HG03457 (cell line): ENCODE measurements at regions not wholly inside any gene's neighbourhood (a gene's known extent, or its start where the extent isn't known, plus 50 kb on each side); places are given as distances from the start of the nearest gene placed in this dataset.

ENCODE experiments used
- ATAC-seq: cut with Tn5 transposase; IDR thresholded peaks from one replicate; pipeline ENCODE4 v1.9.1; 2021; ENCODE audit warnings: moderate number of reproducible peaks; ENCODE audit not compliant: unreplicated experiment

DNA sequence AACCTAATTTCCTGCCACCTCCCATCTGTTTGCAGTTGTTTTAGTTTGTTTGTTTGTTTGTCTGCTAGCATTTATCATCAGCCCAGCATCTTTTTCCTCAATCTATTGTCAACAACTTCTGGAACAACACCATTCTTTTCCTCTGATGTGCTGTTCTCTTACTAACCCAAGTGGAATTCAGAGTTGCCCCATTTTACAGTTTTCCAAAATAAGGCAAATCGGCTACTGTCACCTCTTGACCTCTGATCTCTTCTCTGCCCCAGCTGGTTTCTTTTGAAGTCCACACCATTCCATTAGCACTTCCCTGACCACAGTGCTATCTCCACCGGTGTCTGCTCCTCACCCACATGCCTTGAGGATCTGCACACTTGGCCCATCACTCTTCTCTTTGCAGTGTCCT, 102.4 kb downstream of the EFNB2 start:
- ATAC-seq, result no peak

- no peak for ATAC-seq
Observed at GRCh38 chr13:106432636-106433035, 102.8 kb downstream of the EFNB2 start.

- ATAC-seq, result no peak
Observed at GRCh38 chr13:106426909-106427308, 108.6 kb downstream of the EFNB2 start.

DNA sequence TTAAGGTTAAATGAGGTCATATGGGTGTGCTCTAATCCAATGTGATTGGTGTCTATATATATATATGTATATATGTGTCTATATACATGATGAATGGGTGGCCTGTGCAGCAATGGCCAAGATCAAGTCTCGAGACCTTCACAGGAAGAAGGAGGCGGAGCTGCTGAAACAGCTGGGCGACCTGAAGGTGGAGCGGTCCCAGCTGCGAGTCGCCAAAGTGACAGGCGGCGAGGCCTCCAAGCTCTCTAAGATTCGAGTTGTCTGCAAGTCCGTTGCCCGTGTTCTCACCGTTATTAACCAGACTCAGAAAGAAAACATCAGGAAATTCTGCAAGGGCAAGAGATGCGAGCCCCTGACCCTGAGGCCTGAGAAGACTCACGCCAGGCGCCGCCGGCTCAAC, 109.8 kb downstream of the EFNB2 start:
- no peak for ATAC-seq

DNA sequence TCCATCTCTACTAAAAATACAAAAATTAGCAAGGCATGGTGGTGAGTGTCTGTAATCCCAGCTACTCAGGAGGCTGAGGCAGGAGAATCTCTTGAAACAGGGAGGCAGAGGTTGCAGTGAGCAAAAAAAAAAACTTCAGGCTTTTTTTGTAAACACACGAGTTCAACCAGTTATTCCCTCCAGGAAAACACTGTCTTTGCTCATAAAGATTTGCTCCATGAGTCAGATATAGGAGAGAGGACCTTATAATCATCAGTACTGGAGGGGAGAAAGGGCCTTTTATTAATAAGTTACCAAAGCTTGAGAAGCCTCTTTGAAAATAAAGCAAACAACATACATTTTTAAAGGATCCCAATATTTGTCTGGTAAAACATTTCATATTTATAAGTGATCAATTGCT, 110.7 kb downstream of the EFNB2 start:
- no peak for ATAC-seq

DNA sequence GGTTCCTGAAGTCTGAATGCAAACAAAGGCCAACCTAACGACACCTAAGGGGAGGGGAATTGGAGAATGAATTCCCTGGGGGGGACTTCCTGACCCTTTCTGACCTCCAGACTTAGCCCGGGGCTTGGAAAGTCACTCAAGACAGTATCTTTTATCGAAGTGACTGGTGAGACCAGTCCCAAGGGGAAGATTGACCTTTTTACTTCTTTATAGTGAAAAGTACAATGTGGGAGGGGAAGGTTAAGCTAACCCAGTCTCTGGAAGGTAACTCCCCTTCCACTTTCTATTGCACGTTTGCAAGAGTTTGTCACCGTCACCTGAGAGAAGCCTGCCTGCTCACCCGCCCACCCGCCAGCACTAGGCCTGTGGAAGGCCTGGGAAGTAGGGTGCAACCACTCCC, 111.9 kb downstream of the EFNB2 start:
- ATAC-seq, result no peak

DNA sequence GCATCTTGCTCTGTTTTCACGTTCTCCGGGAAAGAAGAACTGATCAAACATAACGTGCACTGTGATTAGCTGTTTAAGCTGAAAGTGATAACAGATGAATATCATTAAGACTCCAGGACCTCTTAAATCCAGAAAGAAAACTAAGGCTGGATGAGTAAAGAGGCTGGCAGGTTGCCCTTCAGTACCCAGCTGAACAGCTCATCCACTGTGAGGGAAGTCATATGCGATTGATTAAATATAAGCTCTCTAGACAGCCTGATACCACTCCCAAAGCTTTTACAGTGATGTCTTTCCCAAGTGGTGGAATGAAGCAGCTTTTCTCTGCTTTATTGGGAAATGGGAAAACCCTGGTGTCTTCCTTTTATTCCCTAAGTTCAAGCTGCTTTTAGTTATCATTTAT, 116.9 kb downstream of the EFNB2 start:
- no peak for ATAC-seq

- no peak for ATAC-seq
Observed at GRCh38 chr13:106417467-106418110, 117.9 kb downstream of the EFNB2 start.

DNA sequence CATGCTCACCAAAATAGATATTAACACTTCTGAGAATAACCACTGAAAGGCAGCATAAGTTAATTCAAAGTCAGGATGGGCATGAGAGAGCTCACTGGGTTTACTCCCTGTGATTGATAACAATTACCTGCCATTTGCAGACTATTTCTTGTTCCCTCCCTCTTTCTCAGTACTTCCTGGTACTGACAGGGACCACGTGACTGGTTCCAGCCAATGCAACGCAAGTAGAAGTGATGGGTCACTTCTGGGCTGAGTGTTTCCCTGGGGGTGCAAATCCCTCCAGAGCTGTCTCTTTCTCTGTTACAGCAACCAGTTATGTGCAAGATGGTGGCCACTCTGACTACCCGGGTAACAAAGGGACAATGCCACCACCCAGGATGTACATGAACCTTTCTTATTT, 118.8 kb downstream of the EFNB2 start:
- no peak for ATAC-seq

DNA sequence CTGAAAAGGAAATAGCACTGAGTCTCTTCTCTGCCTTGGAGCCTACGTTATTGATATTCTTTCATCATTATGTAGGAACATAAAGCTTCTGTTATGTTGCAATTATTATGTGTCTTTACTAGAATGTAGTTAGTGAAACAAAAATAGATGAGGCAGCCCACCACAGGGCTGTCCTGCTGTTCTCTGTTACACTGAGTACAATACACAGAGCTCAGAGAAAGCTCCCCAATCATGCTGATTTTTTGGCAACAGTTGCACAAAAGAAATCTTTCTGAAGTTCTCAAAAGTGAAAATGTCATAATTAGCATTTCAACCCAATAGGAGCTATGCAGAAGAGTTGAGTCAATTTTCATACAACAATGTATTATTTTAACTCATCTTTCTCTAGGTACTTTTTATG, 119.5 kb downstream of the EFNB2 start:
- ATAC-seq, result no peak

DNA sequence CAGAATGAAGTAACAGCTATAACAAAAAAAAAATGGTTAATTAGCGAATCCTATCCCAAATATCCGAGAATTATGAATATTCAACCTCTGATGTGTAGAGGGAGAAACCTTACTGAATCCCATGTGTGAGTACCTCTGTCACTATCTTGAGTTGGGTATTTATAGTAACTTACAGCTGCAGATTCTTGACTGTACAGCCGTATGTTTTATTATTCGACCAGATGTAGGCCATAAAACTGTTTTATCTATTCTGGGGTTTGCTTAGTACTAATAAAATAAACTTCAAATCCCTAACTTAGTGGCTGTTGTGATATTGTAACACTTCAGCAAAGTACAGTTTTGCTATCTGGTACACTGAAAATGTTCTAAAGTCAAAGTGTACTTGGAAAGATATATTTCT, 120.0 kb downstream of the EFNB2 start:
- ATAC-seq, result no peak

DNA sequence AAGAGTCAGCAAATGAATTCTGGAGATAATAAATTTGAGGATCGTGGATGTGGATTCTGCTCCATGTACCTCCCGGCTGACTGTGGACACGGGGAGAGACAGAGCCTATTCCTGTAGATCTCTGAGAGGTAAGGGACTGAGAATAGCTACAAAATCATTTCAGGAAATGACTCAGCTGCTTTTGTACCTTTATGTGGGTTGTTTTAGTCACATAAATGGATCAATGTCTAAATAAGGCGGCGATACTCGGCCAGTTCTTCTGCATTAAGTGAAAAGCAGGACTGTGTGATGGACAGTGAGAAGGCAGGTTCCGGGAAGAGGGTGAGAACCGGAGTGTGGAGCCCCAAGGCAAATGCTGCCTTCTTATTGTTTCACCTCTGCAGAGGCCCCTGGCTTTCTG, 128.1 kb downstream of the EFNB2 start:
- no peak for ATAC-seq

- ATAC-seq, result no peak
Observed at GRCh38 chr13:106405731-106406130, 129.7 kb downstream of the EFNB2 start.

DNA sequence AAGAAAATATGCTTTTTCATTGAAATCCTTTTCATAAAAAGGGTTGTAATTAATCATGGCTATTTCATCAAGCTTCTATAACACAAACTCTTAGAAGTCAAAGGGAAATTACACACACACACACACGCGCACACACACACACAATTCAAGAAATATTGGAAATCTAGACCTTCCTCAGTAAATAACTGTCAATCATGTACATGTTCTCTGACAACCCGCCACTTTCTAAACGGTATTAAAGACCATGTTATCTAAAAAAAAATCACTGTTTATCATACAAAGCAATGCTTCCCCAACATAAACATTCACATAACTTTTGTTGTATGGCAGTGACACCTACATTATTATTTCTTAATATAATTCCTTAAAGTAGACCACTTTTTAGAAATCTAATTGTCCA, 132.2 kb downstream of the EFNB2 start:
- no peak for ATAC-seq

DNA sequence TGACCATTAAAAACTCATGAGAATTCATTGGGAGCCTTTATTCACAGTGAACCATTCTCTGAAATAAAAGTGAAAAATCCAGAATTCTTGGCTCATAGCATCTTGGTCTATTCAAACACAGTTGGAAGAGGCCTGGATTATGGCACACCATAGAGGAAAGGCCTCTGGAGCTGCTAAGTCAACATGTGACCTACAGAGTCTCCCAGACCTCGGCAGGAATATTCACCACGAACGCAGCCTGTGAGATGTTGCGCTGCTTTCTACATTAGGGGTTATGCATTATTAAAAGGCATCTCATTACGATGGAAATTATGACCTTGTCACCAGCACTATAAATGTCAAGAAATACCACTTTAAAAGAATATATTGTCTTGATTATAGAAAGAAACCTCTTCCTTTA, 132.6 kb downstream of the EFNB2 start:
- ATAC-seq, result no peak

- no peak for ATAC-seq
Observed at GRCh38 chr13:106401081-106401480, 134.4 kb downstream of the EFNB2 start.

DNA sequence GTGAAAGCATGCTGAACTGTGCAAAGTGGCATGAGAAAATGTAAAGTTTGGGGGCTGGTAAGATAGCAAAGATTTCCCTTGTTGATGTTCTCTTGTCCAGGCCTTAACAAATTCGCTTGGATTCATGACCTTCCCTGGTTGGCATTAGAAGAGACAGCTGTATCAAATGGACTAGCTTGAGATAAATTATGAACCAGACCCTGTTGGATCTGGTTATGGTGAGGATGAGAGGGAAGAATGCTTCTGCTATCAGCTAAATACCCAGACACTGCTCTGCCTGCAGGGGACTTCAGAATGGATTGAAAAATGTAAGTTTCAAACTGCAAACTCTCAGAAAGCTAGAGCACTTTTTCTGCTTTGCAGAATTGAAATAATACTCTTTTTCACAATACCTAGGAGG, 135.2 kb downstream of the EFNB2 start:
- no peak for ATAC-seq

DNA sequence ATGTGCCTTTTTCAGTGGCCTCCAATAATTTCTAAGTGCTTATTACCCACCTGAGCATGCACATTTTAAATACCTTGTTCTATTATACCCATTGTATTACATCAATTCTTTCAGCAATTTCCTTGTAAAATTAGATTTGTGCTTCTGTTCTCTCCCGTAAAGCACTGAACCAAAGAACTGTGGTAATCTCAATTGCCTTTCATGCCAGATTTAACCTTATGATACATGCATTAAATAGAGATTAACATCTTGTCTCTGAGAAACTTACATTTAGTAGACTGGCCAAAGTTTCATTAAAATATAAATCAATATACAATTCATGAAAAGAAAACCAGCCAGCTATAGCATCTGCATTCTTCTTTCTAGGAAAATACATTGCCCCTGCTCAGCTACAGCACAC, 137.2 kb downstream of the EFNB2 start:
- ATAC-seq, result no peak

- no peak for ATAC-seq
Observed at GRCh38 chr13:106393776-106394175, 141.7 kb downstream of the EFNB2 start.

- no peak for ATAC-seq
Observed at GRCh38 chr13:106391681-106392080, 143.8 kb downstream of the EFNB2 start.

- ATAC-seq, result no peak
Observed at GRCh38 chr13:106391271-106391670, 144.2 kb downstream of the EFNB2 start.

GRCh38 chr13:106390367-106390766, 145.1 kb downstream of the EFNB2 start:
- no peak for ATAC-seq

GRCh38 chr13:106385654-106386053, 149.8 kb downstream of the EFNB2 start:
- no peak for ATAC-seq

DNA sequence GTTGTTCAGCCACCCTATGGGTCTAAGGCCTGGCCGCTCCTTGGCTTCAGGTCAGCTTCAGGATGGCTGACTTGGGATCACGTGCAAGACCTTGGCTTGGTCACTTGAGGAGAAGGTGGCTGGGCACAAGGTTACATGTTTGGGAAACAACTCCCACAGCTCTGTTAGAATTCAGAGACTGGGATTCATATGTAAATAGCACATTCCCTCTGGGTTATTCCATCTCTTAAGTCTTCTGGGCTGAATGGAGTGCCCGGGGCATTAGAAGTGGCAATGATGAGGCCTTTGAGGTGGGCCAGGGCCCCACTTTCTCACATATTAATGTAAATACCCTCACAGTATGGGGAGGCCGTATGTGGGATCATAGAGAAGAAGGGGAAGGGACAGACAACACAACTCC, 150.9 kb downstream of the EFNB2 start:
- no peak for ATAC-seq
